GM12865 (cell line): ENCODE measurements at regions not wholly inside any gene's neighbourhood (a gene's known extent, or its start where the extent isn't known, plus 50 kb on each side); places are given as distances from the start of the nearest gene placed in this dataset.

ENCODE experiments used
- DNase-seq: peaks from one replicate; pipeline ENCODE4 v3.0.0; 2010; ENCODE audit warnings: low read depth
- H3K4me3 ChIP-seq: 2 replicates; pipeline ENCODE4 v1.5.1; 2011; ENCODE audit warnings: mild to moderate bottlenecking, low read depth, low read length, control low read depth
- CTCF ChIP-seq: IDR thresholded peaks from 2 replicates; pipeline ENCODE4 v1.5.1; 2011; ENCODE audit warnings: low read length, control low read depth, low read depth, inconsistent platforms; ENCODE audit not compliant: insufficient read depth; ENCODE audit errors: missing control alignments

DNA sequence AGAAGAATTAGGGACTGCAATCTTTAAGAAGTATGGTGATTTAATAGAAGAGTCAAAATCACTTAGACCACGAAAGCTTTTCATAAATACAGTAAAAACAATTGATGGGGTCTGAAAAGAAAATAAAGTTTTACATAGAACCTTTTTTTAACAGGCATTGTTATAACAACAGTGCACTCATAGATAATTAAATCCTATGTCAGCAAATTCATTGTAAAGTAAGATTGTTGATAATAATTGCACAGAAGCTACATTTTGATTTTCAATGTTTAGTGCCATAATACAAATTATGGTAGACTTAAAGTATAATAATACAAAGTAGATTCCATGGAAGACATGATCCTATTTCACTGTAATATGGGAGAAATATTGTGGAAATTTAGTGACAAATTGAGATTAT, 130.7 kb upstream of the FSIP2 start:
- no peak overlapping the region for H3K4me3 ChIP-seq
- no peak for DNase-seq
- TF ChIP-seq CTCF = no peak

GRCh38 chr2:185608799-185609198, 129.8 kb upstream of the FSIP2 start:
- no peak for DNase-seq
- no peak for TF ChIP-seq CTCF
- H3K4me3 ChIP-seq = no peak overlapping the region

- H3K4me3 ChIP-seq = no peak overlapping the region
- no peak for DNase-seq
- no peak for TF ChIP-seq CTCF
These were observed 128.3 kb upstream of the FSIP2 start for GRCh38 chr2:185610301-185610700.

GRCh38 chr2:185618625-185619024, 120.0 kb upstream of the FSIP2 start:
- DNase-seq = no peak

GRCh38 chr2:185625604-185626003, 113.0 kb upstream of the FSIP2 start:
- no peak for TF ChIP-seq CTCF
- no peak overlapping the region for H3K4me3 ChIP-seq
- DNase-seq = no peak

More at GRCh38 chr2:185618625-185619024, 120.0 kb upstream of the FSIP2 start:
- H3K4me3 ChIP-seq = no peak overlapping the region
- no peak for TF ChIP-seq CTCF

DNA sequence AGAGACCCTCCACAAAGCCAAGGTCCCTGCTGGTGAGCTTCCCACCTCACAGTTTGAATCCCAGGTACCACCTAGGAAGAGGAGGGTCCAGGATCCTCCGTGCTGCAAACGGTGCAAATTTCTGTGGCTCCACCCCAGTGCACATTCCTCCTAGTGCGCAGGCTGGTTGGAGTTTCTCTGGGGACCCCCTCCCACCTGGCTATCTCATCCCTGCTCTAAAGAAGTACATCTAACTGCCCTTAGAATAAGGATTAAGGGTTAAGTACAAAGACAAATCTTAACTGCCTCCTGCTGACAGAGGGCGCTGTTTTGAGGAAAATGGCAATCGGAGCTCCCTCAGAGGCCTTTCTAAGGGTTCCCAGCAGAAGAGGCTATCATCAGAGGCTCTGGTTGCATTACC, 109.6 kb upstream of the FSIP2 start:
- H3K4me3 ChIP-seq = no peak overlapping the region
- peak; percentile 41 for TF ChIP-seq CTCF
- peak; percentile 64 for DNase-seq

- TF ChIP-seq CTCF = no peak
- no peak overlapping the region for H3K4me3 ChIP-seq
- DNase-seq = no peak
These were observed 105.0 kb upstream of the FSIP2 start for GRCh38 chr2:185633621-185634020.
